CD4-positive, alpha-beta T cell treated with Interleukin-2 at 100 ng/mL for 4 hours (primary cell): ENCODE measurements at regions not wholly inside any gene's neighbourhood (a gene's known extent, or its start where the extent isn't known, plus 50 kb on each side); places are given as distances from the start of the nearest gene placed in this dataset.
A peak's percentile ranks its signal among the peaks of the same experiment; 100 is the strongest.

Experiments
- DNase-seq: peaks from one replicate; pipeline ENCODE4 v3.0.0-alpha.2; 2020; ENCODE audit warnings: low spot score

DNA sequence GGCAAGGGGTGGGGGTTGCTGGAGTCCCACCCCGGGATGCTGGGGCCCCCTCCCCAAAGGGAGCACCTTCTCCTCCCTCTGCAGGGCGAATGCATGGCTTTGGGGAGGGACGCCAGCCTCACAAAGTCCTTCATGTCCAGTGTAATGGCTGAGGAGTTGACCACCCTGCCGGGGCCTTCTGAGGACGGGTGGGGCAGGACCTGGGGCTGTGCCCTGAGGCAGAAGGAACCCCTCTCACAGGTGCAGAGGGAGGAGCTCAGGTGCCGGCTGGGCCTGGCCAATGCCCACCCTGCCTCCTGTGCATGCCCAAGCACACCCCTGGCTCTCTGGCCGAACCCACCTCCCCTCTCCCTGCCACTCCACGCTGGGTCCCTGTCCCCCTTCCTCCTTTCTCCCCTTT lies 64.3 kb upstream of the RNU6ATAC start:
- no peak for DNase-seq

DNA sequence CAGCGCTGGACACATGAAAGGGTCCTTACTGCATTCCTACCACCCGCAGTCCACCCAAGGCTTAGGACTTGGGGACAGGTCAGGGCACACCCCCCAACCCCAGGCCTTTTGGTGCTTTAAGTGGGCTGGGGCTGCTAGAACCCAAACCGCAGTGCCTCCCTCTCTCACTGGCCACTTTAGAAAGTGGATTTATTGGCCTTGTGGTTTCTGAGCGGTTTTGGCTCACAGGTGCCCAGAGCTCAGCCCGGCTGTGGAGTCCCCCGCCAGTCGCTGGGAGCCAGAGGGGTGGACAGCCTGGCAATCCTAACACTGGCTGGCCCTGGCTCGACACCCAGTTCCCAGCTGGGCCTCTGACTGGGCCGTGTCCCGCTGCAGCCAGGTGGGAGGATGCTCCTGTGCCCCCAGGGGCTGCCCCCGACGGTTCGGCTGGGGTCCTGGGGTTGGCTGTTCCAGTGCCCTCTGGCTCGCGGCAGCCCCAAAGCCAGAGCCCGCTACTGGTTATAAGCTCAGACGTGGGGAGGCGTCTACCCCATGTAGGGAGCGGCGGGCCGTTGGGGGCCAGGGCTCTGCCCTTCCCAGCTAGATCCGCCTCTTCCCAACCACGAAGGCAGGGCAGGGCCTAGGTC lies 65.2 kb upstream of the RNU6ATAC start:
- DNase-seq: no peak

DNA sequence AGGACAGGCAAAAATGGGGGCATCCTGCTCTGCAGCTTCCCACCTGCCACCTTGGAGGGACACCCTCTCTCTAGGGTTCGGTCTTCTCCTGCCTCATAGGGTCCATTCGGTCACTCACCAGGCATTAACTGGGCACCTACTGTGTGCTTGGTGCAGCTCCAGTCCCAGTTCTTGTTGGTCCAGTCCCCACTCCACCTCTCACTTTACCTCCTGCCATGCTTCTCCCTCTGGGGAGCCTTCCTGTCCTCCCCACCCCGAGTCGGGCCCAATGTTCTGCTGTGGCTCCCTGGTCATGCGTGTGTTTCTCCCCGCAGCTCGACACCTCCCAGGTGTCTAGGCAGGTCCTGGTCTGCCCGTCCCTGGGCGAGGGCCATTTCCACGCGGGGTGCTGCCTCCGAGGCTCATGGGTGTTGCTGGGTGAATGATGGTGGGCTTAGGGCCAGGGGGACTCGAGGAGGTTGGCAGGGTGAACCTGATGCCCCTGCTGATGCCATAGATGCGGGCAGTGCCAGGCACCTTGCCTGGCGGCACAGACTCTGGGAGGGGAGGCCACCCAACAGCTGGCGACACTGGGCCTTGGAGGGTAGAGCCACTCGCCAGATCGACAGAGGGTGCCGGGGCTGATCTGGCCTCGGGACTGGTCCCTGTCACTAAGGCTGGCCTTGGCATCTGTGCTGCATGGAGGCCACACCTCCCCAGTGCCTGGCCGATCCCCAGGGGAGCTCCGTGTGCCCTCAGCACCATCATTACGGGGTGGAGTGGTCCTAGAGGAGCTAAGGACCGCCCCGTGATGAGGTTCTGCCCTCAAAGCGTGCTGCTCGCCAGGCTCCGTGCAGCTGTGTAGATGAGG lies 66.0 kb upstream of the RNU6ATAC start:
- no peak for DNase-seq

DNA sequence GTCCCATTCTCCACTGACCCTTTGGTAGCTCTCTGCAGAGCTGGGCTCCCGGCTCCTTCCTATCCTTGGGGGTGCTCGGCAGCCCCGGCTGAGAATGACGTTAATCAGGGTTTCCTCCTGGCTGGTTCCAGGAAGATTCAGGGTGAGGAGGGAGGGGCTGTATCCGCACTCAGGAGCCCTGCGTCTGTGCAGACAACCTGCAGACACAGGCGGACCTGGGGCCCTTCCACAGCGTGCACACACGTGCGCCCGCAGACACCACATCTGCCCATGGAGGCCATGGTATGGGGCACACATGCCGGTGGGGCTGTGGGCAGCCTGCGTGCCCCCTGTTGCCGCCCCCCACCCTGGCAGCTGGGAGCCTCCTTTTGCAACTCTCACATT lies 66.6 kb upstream of the RNU6ATAC start:
- no peak for DNase-seq

DNA sequence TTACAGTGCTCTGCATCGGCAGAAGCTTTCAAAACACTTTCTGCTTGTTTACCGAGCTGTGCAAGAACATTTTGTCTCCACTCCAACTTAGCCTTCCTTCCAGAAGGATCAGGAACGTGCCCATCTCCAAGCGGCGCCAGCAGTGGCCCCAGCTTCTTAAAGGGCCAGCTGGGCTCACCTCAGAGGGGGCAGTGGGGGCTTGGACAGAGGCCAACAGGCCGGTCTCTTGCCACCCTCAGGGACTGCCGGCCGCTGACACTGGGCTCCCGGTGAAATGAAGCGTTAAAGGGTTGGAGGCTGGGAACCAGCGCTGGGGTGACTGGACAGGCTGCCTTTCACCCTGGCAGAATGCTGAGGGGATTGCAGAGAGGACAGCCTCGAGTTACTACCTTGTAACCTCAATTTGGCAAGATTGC lies 67.0 kb upstream of the RNU6ATAC start:
- DNase-seq: no peak

DNA sequence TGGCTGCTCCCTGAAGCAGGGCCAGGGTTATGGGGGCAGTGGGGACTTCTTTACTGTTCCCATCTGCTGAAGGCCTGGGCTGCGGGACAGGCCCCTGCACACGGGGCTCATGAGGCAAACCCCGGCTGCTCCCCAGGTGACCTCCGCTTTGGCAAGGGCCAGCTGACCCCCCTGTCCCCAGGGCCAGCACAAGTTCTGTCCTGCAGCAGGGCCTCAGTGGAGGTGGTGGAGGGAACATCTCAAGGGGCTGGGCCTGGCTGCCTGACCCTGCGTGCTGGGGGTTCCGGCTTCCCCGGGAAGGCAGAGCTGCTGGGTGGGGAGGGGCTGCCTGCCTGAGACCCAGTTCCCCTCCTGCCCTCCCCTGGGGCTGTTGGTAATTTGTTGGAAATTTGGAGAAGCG lies 67.4 kb upstream of the RNU6ATAC start:
- DNase-seq: no peak

DNA sequence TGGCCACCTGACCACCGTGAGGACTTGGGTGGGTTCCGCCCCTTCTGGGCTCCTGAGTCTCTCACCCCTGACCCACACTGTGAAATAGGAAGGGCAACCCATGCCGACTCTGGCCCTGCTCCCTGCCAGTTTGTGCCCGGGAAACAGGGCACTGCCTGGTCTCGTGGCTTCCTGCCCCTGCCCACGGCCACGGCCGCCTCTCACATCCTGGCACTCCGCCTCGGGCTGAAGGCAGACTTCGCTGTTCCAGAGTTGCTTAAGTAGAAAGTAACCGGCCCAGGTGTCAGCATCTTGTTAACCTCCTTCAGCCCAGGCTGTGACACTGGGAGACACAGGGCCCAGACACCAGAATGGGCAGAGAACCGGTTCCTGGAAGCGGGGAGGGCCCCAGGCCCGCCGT lies 68.7 kb upstream of the RNU6ATAC start:
- no peak for DNase-seq

DNA sequence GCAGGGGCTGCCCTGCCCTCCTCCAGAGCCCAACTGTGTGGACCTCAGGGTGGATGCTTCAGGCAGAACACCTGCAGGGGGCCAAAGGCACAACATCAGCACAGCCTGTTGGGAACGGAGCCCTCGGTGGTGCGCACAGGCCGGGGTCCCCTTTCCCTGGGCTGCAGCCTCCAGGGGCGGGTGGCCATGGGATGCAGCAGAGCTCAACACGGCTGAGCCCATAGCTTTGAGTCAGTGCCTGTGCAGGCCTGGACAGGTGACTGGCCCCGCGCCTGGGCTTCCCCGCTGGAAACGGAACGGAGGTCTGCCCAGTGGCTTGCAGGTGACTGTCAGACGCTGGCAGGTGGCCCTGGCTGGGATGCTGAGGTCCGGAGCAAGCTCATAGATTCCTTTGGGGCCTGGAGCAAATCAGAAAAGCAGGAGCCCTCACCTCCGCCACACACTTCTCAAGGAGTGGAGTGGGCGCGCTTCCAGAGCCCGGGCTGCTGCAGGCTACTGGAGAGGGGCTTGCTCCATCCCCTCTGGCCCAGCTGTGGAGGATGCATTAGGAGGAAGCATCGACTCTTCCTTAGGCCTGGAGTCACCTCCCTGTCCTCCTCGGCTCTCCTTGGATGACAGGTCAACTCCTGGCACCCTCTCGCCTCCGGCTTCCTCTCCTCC lies 69.8 kb upstream of the RNU6ATAC start:
- no peak for DNase-seq

DNA sequence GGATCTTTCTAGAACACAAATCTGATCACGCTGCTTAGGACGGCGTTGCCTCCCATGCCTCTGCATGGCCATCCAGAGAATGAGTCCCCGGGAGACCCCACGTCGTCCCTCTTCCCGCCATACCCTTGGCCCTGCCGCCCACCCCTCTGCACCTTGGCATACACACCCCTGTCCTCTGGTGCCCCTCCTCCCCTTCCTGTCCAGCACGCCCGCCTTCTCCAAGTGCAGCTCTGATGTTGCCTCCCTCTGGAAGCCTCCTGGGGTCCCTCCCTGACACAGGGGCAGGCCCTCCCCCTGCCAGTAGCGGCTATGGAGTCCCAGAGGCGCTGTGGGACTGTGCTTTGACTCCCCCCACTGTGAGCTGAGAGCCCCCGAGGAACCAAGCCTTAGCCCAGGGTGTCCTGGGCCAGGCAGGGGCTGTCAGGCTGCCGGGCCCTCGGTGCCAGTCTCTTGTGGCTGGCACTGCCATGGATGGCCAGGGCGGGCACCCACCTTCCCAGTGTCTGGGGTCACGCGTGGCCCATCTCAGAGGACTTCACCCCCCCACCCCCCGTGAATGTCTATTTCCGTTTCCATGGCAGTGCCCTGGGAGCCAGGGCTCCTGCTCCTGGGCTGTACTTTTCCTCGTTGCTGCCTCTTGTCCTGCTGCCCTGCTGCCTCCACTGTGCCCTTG lies 70.5 kb upstream of the RNU6ATAC start:
- DNase-seq: no peak

DNA sequence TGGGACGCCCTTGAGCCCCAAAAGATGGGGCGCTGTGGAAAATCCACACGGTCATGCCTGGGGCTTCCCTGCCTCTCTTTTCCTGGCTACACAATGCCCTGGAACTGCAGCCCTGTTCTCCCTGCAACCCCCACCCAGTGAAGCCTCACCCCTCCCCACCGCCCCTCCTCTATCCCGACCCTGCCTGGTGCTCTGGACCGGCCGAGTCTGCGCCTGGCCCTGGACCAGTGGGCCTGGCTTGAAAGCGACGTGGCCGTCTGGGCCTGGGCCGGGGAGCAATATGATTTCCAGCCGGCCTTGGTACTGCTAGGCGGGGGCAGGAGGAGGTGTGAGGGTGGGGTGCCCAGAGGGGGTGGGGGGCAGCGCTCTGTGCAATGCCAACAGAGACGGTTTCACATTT lies 71.0 kb upstream of the RNU6ATAC start:
- DNase-seq: no peak

DNA sequence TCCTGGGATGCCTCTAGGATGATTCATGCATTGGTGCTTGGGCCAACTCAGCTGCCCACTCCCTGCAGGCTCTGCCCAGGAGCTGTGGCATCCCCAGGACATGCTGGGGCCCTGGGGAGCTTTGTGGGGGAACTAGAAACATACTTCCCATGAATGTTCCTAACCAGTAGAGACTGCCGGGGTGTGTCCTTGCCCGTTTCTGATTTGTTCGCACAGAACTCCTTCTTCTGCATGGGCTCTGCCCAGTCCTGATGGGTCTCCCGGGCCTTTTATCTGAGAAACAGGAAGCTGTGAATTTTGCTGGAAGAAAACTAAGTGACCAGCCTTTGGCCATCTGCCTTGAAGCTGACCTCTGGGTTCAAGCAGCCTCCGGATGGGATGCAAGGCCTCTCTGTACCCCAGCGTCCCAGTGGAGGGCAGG lies 71.6 kb upstream of the RNU6ATAC start:
- no peak for DNase-seq

DNA sequence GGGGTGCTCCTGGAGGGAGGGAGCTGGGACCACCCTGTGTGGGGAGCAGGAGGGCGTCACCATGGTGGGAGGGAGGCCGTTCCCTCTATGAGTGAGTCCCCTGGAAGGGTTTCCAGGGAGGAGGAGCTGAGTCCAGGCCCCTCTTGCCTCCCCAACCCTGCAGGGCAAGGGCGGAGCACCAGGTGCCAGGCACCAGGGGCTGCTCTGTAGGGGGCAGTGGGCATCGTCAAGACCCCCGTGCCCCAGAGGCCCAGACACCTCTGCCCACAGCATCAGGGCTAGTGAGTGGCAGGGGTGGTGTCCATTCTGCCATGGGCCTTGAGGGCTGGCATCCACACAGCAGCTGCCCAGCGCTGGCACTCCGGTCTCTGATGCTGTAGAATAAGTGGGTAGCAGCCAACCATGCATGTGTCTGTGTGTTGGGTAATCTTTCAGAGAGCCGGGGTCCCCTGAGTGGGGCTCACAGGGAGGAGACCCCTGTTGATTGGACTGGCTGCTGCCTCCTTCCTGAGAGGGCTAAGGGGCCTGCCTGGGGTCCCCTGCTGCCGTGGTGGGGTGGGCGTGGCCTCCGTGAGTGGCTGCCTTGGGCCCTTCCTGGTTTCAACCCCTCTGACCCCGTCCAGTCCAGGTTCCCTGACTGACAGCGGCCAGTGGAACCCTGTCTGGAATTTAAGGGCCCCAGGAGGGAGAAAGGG lies 72.7 kb upstream of the RNU6ATAC start:
- DNase-seq: no peak

DNA sequence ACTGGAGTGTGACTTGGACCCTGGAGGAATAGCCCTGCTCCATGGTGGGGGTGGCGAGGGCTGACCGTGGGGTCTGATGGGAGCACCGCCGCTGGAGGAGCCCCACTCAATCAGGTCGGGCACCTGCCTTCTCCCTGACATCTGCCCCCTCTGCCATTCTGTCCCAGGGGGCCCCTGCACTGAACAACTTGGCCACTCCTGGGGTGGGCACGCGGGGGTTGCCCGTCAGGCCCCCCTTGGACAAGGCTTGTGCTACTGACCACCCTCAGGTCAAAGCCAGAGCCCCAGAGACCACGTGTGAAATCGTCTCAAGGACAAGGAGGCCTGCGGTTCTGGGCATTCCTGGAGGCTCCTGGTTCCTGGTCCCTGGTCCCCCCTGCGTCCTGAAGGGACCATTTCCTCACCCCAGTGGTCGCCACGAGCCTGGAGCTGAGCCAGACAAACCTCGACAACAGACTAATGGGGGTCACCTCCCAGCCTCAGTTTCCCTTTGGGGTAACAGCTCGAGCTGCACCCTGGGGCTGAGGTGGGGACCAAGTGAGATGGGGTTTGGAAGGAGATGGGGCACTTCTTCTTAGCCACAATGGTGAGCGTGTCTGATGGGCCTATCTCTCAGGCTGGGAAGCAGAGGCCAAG lies 73.4 kb upstream of the RNU6ATAC start:
- no peak for DNase-seq

DNA sequence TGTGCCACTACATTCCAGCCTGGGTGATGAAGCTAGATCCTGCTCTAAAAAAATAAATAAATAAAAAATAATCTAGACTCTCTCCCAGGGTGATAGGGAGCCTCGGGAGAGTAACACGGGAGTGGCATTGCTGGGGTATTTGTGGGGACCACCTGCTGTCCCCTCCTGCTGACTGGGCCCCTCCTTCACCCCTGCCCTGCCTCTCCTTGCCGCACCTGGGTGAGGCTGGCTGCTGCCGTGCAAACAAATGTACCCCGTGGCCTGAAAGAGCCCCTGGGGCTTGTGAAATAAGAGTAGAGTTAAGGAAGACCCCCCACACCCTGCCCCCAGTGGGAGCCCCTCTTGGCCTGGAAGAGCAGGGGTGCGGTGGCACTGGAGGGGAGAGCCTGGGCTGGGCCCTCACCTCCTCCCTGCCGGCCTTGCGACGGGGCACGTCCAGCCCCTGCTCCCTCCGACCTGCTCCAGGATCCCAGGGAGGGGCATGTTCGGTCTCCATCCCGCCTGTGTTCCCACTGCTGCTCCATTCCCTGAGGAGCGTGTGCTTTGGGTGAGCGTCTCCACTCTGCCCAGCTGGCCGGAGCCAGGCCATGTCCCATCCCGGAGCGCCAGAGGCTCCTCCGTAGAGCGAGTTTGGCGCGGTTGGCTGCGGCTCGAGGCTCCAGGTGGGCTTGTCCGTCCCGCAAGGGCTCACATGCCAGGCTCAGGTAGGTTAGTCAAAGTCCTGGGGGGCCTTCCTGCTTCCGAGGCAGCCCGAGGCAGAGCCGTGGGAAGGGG lies 75.0 kb upstream of the RNU6ATAC start:
- no peak for DNase-seq

DNA sequence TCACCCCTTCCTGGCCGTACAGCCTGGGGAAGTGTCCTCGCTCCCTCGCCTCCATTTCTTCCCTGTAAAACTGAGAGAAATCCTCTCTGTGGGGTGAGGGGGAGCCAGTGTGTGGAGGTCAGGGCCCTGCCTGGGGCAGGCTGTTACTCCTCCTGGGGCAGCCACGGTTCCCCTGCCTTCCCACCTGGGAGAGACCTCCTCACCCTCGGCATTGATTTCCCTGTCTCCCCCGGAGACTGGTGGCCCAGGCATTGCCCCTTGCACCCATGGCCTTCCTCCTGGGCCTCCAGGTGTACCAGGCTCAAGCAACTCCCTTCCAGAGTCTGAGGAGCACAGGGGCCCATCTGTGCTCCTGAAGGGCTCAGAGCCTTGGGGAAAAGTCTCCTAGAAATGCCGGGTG lies 75.6 kb upstream of the RNU6ATAC start:
- no peak for DNase-seq

DNA sequence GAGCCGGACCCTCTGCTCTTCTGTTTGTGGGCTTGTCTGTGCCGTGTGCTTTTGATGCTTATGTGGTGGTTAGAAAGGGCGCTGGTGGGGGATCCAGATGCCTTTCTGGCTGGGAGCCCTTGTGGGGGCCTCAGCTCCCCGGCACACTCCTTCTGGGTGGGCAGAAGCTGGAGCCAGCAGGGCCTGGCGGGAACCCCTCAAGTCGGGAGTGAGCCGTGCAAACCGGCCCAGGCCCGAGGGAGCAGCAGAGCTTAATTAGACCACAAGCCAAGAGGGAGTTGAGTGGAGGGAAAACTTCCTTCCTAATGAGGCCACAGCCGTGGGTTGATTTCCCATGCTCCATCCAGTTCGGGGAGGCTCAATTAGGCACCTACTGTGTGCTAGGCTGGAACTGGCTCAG lies 76.0 kb upstream of the RNU6ATAC start:
- no peak for DNase-seq

DNA sequence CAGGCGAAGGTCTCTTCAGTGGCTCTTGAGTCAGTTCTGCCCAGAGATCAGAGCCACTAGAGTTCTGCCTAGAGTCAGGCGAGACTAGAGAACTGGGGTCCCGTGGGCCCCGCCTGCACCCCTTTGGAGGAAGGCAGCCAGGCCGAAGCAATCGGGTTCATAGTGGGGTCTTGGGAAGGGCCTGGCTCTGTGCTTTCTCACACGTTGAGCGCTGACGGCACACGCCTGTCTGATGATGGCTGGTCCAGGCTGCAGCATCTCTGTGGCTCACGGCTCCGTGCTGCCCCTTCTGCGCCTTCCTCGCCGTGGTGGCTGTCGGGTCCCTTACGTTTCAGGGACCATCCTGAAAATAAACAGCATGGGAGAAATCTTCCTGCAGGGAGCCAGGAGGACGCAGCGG lies 78.3 kb upstream of the RNU6ATAC start:
- no peak for DNase-seq

DNA sequence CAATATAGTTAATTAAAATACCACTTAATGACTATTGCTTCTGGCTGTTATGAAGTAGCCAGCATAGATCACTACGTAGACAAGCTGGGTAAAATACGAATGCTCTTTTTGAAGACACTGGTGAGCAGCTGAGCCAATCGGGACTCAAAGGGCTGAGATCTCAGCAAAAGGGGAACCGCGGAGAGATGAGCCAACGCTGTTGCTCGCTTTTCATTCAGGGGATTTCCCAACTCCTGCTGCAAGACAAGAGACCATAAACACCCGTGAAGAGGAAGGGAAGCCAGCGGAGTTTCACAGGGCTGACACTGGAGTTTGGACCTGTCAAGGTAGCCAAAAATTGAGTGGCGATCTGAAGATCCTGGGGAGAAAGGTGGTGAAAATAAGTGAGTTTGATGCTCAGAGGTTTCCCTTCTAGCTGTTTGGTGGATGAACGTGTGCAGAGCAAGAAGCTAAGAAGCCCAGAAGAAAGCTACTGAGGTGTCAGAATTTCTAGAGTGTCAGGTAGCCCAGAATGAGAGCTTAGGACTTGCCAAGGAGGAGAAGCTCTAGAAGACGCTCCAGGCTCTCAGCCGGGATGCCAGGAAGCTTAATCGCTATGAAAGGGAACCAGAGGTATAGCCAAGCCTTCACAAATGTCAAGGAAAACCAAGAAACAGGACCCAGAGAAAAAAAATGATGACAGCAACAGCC lies 79.6 kb upstream of the RNU6ATAC start:
- peak; percentile 45 for DNase-seq

DNA sequence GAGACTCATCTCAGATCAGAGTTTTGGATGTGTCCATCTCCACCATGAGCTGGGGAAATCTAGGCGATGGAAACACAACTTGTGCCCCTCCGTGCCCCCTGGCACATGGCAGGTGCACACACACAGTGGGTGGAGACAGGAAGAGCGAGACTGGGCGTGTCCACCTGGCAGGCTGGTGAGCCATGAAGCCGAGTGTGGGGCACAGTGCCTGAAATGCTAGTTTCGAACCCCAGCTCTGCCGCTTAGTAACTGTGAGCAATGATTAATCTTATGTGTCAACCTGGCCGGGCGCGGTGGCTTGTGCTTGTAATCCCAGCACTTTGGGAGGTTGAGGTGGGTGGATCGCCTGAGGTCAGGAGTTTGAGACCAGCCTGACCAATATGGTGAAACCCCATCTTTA lies 80.8 kb upstream of the RNU6ATAC start:
- DNase-seq: no peak

DNA sequence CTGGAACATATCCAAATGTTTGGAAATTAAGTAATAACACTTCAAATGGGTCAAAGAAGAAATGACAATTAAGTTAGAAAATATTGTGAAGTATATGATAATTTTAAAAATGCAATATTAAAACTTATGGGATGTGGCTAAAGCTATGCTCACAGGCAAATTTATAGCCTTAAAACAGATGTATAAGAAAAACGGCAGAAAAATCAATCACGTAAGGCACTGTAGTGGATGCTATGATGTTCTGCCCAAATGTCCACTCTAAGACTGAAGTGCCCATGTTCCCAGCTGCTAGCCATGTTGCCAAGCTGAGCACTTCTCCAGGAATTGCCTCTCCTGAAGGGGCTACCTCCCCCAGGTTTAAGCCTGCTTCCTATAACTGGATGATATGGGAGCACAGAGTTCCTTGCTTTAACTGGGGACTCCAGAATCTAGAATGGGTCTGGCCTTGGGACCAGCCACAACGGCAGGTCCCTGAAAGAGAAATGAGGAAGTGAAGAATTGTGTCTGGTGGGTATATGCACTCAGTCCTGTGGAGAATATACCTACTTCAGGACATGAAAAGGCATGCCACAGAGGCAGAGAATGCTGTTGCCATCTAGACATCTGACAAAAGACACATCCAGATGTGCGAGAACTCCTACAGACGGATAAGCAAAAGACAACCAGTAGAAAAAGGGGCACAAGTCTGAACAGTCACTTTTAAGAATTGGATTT lies 78.2 kb upstream of the RXRA start:
- DNase-seq: no peak
